Neuron (in vitro differentiated cells): ENCODE measurements at regions not wholly inside any gene's neighbourhood (a gene's known extent, or its start where the extent isn't known, plus 50 kb on each side); places are given as distances from the start of the nearest gene placed in this dataset.

Experiments used
- H2AFZ ChIP-seq: one replicate; pipeline ENCODE4 v1.6.1; 2013; ENCODE audit warnings: low read depth, mild to moderate bottlenecking, inconsistent platforms, low read length, moderate library complexity
- H3K27me3 ChIP-seq: one replicate; pipeline ENCODE4 v1.6.1; 2013; ENCODE audit warnings: low read length; ENCODE audit not compliant: insufficient read depth
- H3K36me3 ChIP-seq: one replicate; pipeline ENCODE4 v1.6.1; 2013; ENCODE audit warnings: low read length; ENCODE audit not compliant: insufficient read depth
- H3K4me1 ChIP-seq: one replicate; pipeline ENCODE4 v1.6.1; 2013; ENCODE audit warnings: low read length; ENCODE audit not compliant: insufficient read depth
- H3K4me3 ChIP-seq: 2 replicates; pipeline ENCODE4 v1.5.1; 2013; ENCODE audit warnings: mild to moderate bottlenecking, low read length, moderate library complexity
- H3K9me3 ChIP-seq: one replicate; pipeline ENCODE4 v1.6.1; 2013; ENCODE audit warnings: low read length

DNA sequence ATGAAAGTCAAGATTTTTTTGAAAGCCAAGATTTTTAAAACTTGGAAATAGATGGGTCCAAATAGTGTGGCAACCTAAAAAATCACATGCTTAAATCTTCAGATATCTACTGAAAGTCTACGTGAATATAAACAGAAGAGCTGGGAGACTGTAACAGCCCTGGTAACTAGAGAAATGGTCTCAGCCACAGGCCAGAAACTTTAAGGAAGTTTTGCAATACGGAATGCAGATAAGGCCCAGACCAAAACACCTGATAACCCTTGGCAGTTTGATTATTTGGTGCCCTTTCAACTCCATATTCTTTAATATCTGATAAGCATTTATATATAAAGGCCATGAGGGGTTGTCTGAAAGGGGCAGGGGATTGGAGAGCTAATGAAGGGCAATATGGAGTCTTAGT, 537.3 kb upstream of the TGFBR2 start:
- H3K4me1 ChIP-seq, result no peaks in the 10 kb centered on the region
- no peaks in the 10 kb centered on the region for H3K27me3 ChIP-seq
- H2AFZ ChIP-seq, result no peak overlapping the region
- no peaks in the 10 kb centered on the region for H3K9me3 ChIP-seq
- H3K4me3 ChIP-seq, result no peak overlapping the region
- no peaks in the 10 kb centered on the region for H3K36me3 ChIP-seq

- Histone ChIP-seq H3K4me1 (no peaks in the 10 kb centered on the region), H3K36me3 (no peaks in the 10 kb centered on the region), H3K27me3 (no peaks in the 10 kb centered on the region), H3K9me3 (no peaks in the 10 kb centered on the region), H3K4me3 (no peak overlapping the region), H2AFZ (no peak overlapping the region)
Measured at GRCh38 chr3:30073040-30073439, 533.4 kb upstream of the TGFBR2 start.

GRCh38 chr3:30073622-30074021, 532.8 kb upstream of the TGFBR2 start:
- no peaks in the 10 kb centered on the region for H3K4me1 ChIP-seq
- no peak overlapping the region for H3K4me3 ChIP-seq
- H3K36me3 ChIP-seq, result no peaks in the 10 kb centered on the region
- no peak overlapping the region for H2AFZ ChIP-seq
- no peaks in the 10 kb centered on the region for H3K9me3 ChIP-seq
- no peaks in the 10 kb centered on the region for H3K27me3 ChIP-seq

DNA sequence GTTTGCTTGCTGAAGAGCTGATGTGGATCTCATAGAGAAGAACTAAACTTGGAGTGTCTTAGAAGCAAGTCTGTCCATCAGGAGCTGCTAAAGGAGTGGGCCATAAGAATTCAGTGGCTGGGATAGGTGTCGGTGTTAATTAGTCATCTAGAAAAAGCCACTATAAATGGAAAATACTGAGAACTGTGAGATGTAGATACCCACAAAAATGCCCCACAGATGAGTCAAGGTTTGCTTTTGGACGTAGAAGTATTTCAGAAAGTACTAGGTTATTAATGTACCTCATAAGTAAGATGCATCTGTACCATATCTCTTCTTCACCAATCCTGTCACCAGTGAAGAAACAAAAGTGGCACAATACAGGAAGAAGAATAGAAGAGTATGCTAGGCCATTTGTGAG, 530.9 kb upstream of the TGFBR2 start:
- H3K27me3 ChIP-seq, result no peaks in the 10 kb centered on the region
- no peaks in the 10 kb centered on the region for H3K9me3 ChIP-seq
- H2AFZ ChIP-seq, result no peak overlapping the region
- no peak overlapping the region for H3K4me3 ChIP-seq
- no peaks in the 10 kb centered on the region for H3K36me3 ChIP-seq
- H3K4me1 ChIP-seq, result no peaks in the 10 kb centered on the region

DNA sequence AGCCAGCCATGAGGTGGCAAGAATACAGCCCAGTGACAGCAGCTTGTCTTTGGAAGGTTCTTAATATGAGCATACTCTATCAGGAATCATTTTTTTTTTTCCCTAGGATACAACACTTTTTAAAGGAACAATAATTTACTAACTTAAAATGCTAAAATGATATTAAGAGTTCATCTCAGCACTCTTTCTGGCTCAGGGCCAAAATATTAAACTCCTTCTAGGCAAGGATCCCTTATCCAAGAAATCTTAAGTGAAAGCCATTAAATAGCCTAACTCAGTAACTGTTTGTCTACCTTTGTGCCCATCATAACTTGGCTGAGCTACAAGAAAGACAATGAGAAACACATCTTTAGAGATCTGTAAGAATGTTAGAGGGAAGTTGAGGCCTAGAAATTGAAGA, 529.5 kb upstream of the TGFBR2 start:
- H3K4me1 ChIP-seq, result no peaks in the 10 kb centered on the region
- no peaks in the 10 kb centered on the region for H3K36me3 ChIP-seq
- no peaks in the 10 kb centered on the region for H3K9me3 ChIP-seq
- no peaks in the 10 kb centered on the region for H3K27me3 ChIP-seq
- H3K4me3 ChIP-seq, result no peak overlapping the region
- no peak overlapping the region for H2AFZ ChIP-seq

DNA sequence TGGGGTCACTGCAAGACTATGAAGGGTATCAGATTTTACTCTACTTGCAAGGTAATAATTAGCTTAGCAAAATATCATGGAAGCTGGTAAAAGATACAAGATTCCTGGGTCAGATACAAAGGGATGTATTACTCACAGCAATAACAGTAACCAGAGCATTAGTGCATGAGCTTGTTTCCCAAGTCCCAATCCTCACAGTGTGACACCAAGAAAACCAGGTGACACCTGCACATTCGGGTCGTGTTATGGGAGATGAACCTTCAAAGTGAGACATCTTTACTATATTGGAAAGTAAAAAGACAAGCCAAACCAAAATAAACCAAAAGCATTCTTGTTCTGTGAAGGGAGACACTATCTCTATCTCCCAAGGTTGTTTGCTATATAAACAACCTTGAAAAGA, 528.7 kb upstream of the TGFBR2 start:
- Histone ChIP-seq H3K4me3 (no peak overlapping the region), H3K4me1 (no peaks in the 10 kb centered on the region), H3K9me3 (no peaks in the 10 kb centered on the region), H3K27me3 (no peaks in the 10 kb centered on the region), H3K36me3 (no peaks in the 10 kb centered on the region), H2AFZ (no peak overlapping the region)

GRCh38 chr3:30078736-30079135, 527.7 kb upstream of the TGFBR2 start:
- Histone ChIP-seq H3K4me3 (no peak overlapping the region), H2AFZ (no peak overlapping the region), H3K36me3 (no peaks in the 10 kb centered on the region), H3K27me3 (no peaks in the 10 kb centered on the region), H3K9me3 (no peaks in the 10 kb centered on the region), H3K4me1 (no peaks in the 10 kb centered on the region)

- Histone ChIP-seq H2AFZ (no peak overlapping the region), H3K4me1 (peaks cover 2% of the 10 kb centered on the region), H3K36me3 (no peaks in the 10 kb centered on the region), H3K27me3 (no peaks in the 10 kb centered on the region), H3K4me3 (no peak overlapping the region), H3K9me3 (no peaks in the 10 kb centered on the region)
Measured at GRCh38 chr3:30081904-30082303, 524.5 kb upstream of the TGFBR2 start.

GRCh38 chr3:30082652-30083051, 523.7 kb upstream of the TGFBR2 start:
- Histone ChIP-seq H3K36me3 (no peaks in the 10 kb centered on the region), H2AFZ (peak overlapping the region; percentile 2), H3K4me1 (peaks cover 2% of the 10 kb centered on the region), H3K4me3 (no peak overlapping the region), H3K9me3 (no peaks in the 10 kb centered on the region), H3K27me3 (no peaks in the 10 kb centered on the region)

- H3K27me3 ChIP-seq, result no peaks in the 10 kb centered on the region
- peaks cover 2% of the 10 kb centered on the region for H3K4me1 ChIP-seq
- no peak overlapping the region for H3K4me3 ChIP-seq
- no peaks in the 10 kb centered on the region for H3K36me3 ChIP-seq
- H2AFZ ChIP-seq, result peak overlapping the region; percentile 2
- no peaks in the 10 kb centered on the region for H3K9me3 ChIP-seq
Measured at GRCh38 chr3:30083315-30083714, 523.1 kb upstream of the TGFBR2 start.

DNA sequence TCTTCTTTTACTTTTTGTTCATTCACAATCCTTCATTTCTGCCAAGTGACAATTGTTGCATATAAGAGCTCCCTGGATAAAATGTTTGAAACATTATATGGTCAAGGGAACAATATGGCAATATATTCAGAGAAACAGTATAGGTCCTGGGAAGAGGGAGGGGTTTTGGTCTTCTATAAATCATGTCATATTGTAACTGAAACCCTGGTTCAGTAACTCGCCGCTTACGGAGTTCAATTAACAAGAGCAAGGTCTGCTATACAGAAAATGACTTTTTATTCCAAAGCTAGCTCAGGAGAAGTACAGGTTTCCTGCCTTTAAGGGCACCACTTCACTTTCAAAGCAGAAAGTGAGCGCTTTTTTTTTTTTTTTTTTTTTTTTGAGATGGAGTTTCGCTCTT, 522.1 kb upstream of the TGFBR2 start:
- H3K4me3 ChIP-seq, result no peak overlapping the region
- H3K36me3 ChIP-seq, result no peaks in the 10 kb centered on the region
- no peaks in the 10 kb centered on the region for H3K27me3 ChIP-seq

GRCh38 chr3:30084971-30085403, 521.4 kb upstream of the TGFBR2 start:
- no peak overlapping the region for H3K4me3 ChIP-seq
- no peaks in the 10 kb centered on the region for H3K27me3 ChIP-seq

More for the DNA sequence above, 522.1 kb upstream of the TGFBR2 start:
- Histone ChIP-seq H2AFZ (no peak overlapping the region), H3K9me3 (no peaks in the 10 kb centered on the region), H3K4me1 (peaks cover 2% of the 10 kb centered on the region)

GRCh38 chr3:30085486-30085885, 520.9 kb upstream of the TGFBR2 start:
- Histone ChIP-seq H3K9me3 (no peaks in the 10 kb centered on the region), H2AFZ (no peak overlapping the region), H3K4me3 (no peak overlapping the region), H3K4me1 (peaks cover 2% of the 10 kb centered on the region), H3K36me3 (no peaks in the 10 kb centered on the region), H3K27me3 (no peaks in the 10 kb centered on the region)

More at GRCh38 chr3:30084971-30085403, 521.4 kb upstream of the TGFBR2 start:
- H3K36me3 ChIP-seq, result no peaks in the 10 kb centered on the region
- H3K9me3 ChIP-seq, result no peaks in the 10 kb centered on the region
- no peak overlapping the region for H2AFZ ChIP-seq
- H3K4me1 ChIP-seq, result peaks cover 2% of the 10 kb centered on the region

- H3K4me3 ChIP-seq, result no peak overlapping the region
- no peaks in the 10 kb centered on the region for H3K4me1 ChIP-seq
- H2AFZ ChIP-seq, result no peak overlapping the region
- H3K9me3 ChIP-seq, result peaks cover 4% of the 10 kb centered on the region
- no peaks in the 10 kb centered on the region for H3K36me3 ChIP-seq
- no peaks in the 10 kb centered on the region for H3K27me3 ChIP-seq
Measured at GRCh38 chr3:30091686-30092085, 514.7 kb upstream of the TGFBR2 start.
